Astrocyte of the spinal cord (primary cell): ENCODE measurements at regions not wholly inside any gene's neighbourhood (a gene's known extent, or its start where the extent isn't known, plus 50 kb on each side); places are given as distances from the start of the nearest gene placed in this dataset.

Experiments used
- DNase-seq: peaks from one replicate; pipeline ENCODE4 v3.0.0; 2011; ENCODE audit warnings: low read depth, low spot score
- H3K4me3 ChIP-seq: 2 replicates; pipeline ENCODE4 v1.5.1; 2011; ENCODE audit warnings: low read depth, mild to moderate bottlenecking, low read length, moderate library complexity
- in situ Hi-C: cut with HindIII; loops from 2 replicates; pipeline ENCODE4 v1.10.0; 2017; ENCODE audit warnings: low sequenced_read_pairs
- TF ChIP-seq, protein P1 (sequence below): IDR thresholded peaks from 2 replicates; pipeline ENCODE4 v1.5.1; 2012; ENCODE audit warnings: low read depth, mild to moderate bottlenecking, low read length, inconsistent platforms

GRCh38 chr15:95370291-95370690 lies 960.2 kb upstream of the NR2F2 start:
- in situ Hi-C loops, result no loop called here
- DNase-seq, result no peak
- TF ChIP-seq, protein P1, sequence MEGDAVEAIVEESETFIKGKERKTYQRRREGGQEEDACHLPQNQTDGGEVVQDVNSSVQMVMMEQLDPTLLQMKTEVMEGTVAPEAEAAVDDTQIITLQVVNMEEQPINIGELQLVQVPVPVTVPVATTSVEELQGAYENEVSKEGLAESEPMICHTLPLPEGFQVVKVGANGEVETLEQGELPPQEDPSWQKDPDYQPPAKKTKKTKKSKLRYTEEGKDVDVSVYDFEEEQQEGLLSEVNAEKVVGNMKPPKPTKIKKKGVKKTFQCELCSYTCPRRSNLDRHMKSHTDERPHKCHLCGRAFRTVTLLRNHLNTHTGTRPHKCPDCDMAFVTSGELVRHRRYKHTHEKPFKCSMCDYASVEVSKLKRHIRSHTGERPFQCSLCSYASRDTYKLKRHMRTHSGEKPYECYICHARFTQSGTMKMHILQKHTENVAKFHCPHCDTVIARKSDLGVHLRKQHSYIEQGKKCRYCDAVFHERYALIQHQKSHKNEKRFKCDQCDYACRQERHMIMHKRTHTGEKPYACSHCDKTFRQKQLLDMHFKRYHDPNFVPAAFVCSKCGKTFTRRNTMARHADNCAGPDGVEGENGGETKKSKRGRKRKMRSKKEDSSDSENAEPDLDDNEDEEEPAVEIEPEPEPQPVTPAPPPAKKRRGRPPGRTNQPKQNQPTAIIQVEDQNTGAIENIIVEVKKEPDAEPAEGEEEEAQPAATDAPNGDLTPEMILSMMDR, result no peak
- H3K4me3 ChIP-seq, result no peak overlapping the region

- TF ChIP-seq, protein P1, result no peak
- DNase-seq, result no peak
- H3K4me3 ChIP-seq, result no peak overlapping the region
- in situ Hi-C loops, result no loop called here
Observed at GRCh38 chr15:95371664-95372063, 958.8 kb upstream of the NR2F2 start.

- in situ Hi-C loops, result no loop called here
- TF ChIP-seq, protein P1, result no peak
- no peak for DNase-seq
- no peak overlapping the region for H3K4me3 ChIP-seq
Observed at GRCh38 chr15:95375281-95375680, 955.2 kb upstream of the NR2F2 start.

- H3K4me3 ChIP-seq, result no peak overlapping the region
- in situ Hi-C loops, result no loop called here
- no peak for DNase-seq
- TF ChIP-seq, protein P1, result no peak
Observed at GRCh38 chr15:95377258-95377852, 953.1 kb upstream of the NR2F2 start.

- in situ Hi-C loops, result no loop called here
- DNase-seq, result peak; percentile 52
- TF ChIP-seq, protein P1, result no peak
- H3K4me3 ChIP-seq, result no peak overlapping the region
Observed at GRCh38 chr15:95394186-95395067, 936.1 kb upstream of the NR2F2 start.

DNA sequence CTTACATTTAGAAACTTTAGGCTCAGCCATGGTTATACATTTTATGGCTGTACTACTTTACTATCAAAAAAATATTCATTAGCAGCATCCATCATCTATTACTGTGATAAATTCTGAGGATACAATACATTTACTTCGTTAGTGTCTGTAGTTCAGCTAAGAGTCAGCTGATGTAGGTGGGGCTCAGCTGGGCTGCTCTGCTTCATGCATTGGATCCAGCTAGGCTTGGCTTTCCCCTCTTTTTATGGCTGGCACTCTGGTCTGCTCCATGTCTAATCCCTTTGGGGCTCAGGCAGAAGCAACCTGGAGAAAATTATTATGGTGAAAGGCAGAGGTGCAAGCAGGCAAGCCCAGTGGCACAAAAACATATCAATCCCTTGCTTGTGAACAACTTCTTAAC lies 930.1 kb upstream of the NR2F2 start:
- DNase-seq, result no peak
- in situ Hi-C loops, result no loop called here
- no peak overlapping the region for H3K4me3 ChIP-seq
- TF ChIP-seq, protein P1, result no peak
